H1 (cell line): ENCODE measurements at regions not wholly inside any gene's neighbourhood (a gene's known extent, or its start where the extent isn't known, plus 50 kb on each side); places are given as distances from the start of the nearest gene placed in this dataset.

Source experiments
- BACH1 ChIP-seq: IDR thresholded peaks from 2 replicates; pipeline ENCODE4 v1.6.1; 2012; ENCODE audit warnings: low read length, improper control_type of control experiment
- CTBP2 ChIP-seq: IDR thresholded peaks from 2 replicates; pipeline ENCODE4 v1.7.0; 2011; ENCODE audit warnings: borderline replicate concordance, mild to moderate bottlenecking, moderate library complexity, mixed read lengths, low read length; ENCODE audit not compliant: insufficient read depth, insufficient read length
- EP300 ChIP-seq, 2 experiments: IDR thresholded peaks; 1 replicate in 1 of 2; 2 replicates in 1 of 2; pipeline ENCODE4 v1.6.1; 2011 to 2012; ENCODE audit warnings: low read depth in 2 of 2, low read length in 2 of 2, mild to moderate bottlenecking in 2 of 2, borderline replicate concordance in 1 of 2, inconsistent platforms in 1 of 2, moderate library complexity in 1 of 2
- JUN ChIP-seq: IDR thresholded peaks from 2 replicates; pipeline ENCODE4 v1.6.1; 2011; ENCODE audit warnings: low read depth, mild to moderate bottlenecking, improper control_type of control experiment, low read length
- KDM4A ChIP-seq: IDR thresholded peaks from one replicate; pipeline ENCODE4 v1.7.1; 2012; ENCODE audit warnings: low read depth, mild to moderate bottlenecking, moderate library complexity, low read length, inconsistent platforms; ENCODE audit not compliant: severe bottlenecking
- RAD21 ChIP-seq, 2 experiments: IDR thresholded peaks in 1 of 2; conservative IDR thresholded peaks in 1 of 2; 2 replicates each; pipeline ENCODE4 v1.6.1; 2011; ENCODE audit warnings: low read depth in 2 of 2, low read length in 2 of 2, improper control_type of control experiment in 1 of 2, inconsistent platforms in 1 of 2, mild to moderate bottlenecking in 1 of 2, moderate library complexity in 1 of 2
- SP4 ChIP-seq: IDR thresholded peaks from 2 replicates; pipeline ENCODE4 v1.6.1; 2012; ENCODE audit warnings: low read length, inconsistent platforms
- TF ChIP-seq, protein P1 (sequence below): fragments of 300-600 bp; sonication (generic); IDR thresholded peaks from 2 replicates; pipeline ENCODE4 v1.7.1; 2012; ENCODE audit warnings: low read length, moderate library complexity, mild to moderate bottlenecking, inconsistent platforms; ENCODE audit not compliant: insufficient replicate concordance

DNA sequence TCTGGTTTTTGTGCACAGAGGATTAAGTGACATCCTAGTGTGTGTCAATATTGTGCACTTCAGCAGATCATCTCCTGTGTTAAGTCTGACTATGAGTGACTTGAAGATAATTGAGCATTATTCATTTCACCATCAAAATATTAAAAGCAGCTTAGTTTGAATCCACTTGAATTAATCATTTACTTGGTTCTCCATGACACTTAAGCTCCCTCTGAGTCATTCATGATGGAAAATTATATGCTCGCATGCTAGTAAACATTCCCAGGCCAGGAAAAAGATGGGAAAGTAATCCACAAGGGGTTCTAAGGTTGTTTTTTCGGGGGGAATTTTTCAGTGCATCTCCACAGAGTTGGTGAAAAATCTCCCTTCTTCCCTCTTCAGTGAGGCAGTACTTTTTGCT is 97.2 kb upstream of the EOLA2 start (continued):
- TF ChIP-seq, protein P1, sequence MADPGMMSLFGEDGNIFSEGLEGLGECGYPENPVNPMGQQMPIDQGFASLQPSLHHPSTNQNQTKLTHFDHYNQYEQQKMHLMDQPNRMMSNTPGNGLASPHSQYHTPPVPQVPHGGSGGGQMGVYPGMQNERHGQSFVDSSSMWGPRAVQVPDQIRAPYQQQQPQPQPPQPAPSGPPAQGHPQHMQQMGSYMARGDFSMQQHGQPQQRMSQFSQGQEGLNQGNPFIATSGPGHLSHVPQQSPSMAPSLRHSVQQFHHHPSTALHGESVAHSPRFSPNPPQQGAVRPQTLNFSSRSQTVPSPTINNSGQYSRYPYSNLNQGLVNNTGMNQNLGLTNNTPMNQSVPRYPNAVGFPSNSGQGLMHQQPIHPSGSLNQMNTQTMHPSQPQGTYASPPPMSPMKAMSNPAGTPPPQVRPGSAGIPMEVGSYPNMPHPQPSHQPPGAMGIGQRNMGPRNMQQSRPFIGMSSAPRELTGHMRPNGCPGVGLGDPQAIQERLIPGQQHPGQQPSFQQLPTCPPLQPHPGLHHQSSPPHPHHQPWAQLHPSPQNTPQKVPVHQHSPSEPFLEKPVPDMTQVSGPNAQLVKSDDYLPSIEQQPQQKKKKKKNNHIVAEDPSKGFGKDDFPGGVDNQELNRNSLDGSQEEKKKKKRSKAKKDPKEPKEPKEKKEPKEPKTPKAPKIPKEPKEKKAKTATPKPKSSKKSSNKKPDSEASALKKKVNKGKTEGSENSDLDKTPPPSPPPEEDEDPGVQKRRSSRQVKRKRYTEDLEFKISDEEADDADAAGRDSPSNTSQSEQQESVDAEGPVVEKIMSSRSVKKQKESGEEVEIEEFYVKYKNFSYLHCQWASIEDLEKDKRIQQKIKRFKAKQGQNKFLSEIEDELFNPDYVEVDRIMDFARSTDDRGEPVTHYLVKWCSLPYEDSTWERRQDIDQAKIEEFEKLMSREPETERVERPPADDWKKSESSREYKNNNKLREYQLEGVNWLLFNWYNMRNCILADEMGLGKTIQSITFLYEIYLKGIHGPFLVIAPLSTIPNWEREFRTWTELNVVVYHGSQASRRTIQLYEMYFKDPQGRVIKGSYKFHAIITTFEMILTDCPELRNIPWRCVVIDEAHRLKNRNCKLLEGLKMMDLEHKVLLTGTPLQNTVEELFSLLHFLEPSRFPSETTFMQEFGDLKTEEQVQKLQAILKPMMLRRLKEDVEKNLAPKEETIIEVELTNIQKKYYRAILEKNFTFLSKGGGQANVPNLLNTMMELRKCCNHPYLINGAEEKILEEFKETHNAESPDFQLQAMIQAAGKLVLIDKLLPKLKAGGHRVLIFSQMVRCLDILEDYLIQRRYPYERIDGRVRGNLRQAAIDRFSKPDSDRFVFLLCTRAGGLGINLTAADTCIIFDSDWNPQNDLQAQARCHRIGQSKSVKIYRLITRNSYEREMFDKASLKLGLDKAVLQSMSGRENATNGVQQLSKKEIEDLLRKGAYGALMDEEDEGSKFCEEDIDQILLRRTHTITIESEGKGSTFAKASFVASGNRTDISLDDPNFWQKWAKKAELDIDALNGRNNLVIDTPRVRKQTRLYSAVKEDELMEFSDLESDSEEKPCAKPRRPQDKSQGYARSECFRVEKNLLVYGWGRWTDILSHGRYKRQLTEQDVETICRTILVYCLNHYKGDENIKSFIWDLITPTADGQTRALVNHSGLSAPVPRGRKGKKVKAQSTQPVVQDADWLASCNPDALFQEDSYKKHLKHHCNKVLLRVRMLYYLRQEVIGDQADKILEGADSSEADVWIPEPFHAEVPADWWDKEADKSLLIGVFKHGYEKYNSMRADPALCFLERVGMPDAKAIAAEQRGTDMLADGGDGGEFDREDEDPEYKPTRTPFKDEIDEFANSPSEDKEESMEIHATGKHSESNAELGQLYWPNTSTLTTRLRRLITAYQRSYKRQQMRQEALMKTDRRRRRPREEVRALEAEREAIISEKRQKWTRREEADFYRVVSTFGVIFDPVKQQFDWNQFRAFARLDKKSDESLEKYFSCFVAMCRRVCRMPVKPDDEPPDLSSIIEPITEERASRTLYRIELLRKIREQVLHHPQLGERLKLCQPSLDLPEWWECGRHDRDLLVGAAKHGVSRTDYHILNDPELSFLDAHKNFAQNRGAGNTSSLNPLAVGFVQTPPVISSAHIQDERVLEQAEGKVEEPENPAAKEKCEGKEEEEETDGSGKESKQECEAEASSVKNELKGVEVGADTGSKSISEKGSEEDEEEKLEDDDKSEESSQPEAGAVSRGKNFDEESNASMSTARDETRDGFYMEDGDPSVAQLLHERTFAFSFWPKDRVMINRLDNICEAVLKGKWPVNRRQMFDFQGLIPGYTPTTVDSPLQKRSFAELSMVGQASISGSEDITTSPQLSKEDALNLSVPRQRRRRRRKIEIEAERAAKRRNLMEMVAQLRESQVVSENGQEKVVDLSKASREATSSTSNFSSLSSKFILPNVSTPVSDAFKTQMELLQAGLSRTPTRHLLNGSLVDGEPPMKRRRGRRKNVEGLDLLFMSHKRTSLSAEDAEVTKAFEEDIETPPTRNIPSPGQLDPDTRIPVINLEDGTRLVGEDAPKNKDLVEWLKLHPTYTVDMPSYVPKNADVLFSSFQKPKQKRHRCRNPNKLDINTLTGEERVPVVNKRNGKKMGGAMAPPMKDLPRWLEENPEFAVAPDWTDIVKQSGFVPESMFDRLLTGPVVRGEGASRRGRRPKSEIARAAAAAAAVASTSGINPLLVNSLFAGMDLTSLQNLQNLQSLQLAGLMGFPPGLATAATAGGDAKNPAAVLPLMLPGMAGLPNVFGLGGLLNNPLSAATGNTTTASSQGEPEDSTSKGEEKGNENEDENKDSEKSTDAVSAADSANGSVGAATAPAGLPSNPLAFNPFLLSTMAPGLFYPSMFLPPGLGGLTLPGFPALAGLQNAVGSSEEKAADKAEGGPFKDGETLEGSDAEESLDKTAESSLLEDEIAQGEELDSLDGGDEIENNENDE: no peak
- TF ChIP-seq RAD21 (IDR thresholded peaks at IDR 0.05 in 1 of 2, conservative IDR thresholded peaks at IDR 0.05 in 1 of 2; ENCODE audit: low read depth in 2 of 2, low read length in 2 of 2) (no peak), JUN (no peak), KDM4A (no peak), BACH1 (no peak), CTBP2 (no peak), SP4 (no peak), EP300 (IDR thresholded peaks at IDR 0.05; ENCODE audit: borderline replicate concordance in 1 of 2, low read depth in 2 of 2, low read length in 2 of 2) (no peak)
